COLO668 (cell line): ENCODE measurements at regions not wholly inside any gene's neighbourhood (a gene's known extent, or its start where the extent isn't known, plus 50 kb on each side); places are given as distances from the start of the nearest gene placed in this dataset.

Source experiments
- DNase-seq: peaks from one replicate; lab custom pipeline; 2025; ENCODE audit not compliant: unreplicated experiment; lab: John Stamatoyannopoulos, UW

DNA sequence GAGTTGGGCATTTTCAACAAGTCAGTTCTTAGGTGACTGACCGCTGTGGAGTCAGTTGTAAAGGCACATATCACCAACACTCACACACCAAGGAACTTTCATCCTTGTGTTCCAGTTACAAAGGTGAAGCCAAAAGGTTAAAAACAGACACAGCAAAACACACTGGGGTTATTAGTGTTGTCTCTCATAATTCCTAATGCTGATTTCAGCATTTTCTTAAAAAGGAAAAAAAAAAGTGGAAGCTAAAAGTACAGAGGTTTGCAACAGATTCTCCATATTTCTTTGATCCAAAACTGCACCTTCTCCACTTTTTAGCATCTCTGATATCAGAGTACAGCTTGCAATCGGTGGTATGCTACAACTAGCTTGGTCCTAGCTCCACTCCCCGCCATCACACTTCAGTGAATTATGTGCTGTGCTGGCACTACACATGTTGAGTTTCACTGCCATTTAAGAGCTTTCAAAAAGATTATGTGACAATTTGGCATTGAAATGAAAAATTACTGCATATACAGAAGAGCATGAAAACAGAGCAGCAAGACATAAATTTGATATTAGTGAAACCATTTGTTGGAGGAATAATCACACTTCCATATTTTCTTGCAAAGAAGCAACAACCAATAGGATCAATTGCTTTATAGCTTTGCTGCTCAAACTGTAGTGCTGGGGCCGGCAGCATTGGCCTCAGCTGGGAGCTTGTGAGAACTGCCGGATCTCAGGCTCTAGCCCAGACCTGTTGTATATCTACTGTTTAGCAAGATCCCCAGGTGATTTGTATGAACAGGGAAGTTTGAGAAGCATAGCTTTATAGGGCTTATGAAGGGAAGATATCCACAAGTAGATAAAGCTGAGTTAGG lies 62.3 kb upstream of the DAPL1 start:
- no peak for DNase-seq

DNA sequence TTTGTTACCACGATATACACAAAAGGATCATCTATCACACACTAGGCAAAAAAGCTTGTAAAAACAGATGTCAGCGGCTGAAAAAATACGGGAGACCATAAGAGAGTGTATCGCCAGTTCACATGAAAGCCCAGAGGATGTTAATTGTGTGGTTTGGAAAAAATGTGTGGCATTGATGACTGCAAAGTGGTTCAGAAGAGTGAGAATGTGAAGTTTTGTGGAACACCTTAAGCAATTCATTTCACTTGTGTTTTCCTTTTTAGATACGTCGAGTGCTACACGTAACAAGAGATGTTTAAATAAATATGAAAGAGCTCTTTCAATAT lies 61.7 kb upstream of the DAPL1 start:
- no peak for DNase-seq

DNA sequence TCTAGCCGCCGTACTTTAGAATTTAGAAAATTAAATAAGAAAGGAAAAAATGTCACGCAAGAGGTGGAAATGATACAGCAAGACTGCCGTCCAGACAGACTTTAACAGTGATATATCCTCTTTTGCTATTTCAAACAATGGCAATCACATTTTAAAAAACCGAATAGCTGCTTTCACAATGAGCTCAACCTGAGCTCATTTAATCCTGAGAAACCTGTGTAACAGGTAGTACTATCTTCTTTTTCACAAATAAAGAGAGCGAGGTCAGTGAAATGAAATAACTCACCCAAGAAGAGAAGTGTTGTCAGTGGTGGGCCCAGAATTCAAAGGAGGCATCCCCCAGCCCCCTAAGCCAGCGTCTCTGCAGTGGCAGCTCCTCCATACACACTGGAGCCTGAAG lies 60.7 kb upstream of the DAPL1 start:
- no peak for DNase-seq

DNA sequence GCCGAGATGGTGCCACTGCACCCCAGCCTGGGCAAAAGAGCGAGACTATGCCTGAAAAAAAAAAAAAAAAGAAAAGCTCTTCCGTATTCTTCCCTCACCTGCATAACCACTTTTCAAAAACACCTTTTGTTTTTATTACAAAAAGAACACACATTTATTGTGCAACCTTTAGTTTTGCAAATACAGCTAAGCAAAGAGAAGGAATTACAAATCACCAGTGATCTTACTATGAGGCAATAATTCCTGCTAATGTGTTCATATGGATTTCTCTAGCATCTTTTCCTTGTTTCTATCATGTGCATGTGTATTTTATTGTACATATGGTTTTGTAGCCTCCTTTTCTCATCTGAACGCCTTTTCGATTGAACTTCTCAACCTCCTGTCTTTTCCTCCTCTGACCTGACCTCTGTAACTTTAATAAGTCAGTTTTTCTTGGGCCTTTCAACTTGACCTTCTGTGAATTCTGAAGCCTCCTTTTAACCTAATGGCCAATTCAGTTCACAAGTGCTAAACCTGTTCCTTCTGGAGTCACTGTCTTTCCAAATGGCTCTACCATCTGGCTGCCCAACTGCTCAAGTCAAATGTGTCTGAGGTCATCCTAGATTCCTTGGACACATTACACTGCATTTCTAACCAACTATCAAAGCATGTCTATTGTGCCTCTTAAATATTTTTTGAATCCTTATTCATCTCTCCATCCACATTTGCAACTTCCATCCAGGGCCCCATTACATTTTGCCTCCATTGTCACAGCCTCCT lies 59.1 kb upstream of the DAPL1 start:
- no peak for DNase-seq

DNA sequence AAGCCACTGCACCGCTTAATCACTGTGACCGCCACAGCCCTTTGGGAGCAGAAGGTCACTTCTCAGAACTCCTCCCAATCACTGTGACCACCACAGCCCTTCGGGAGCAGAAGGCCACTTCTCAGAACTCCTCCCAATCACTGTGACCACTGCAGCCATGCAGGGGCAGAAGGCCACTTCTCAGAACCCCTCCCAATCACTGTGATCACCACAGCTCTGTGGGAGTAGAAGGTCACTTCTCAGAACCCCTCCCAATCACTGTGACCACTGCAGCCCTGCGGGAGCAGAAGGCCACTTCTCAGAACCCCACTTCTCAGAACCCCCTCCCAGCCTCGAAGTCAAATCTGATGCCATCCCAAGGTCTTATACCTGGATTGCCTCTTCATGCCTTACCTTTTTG lies 56.8 kb upstream of the DAPL1 start:
- no peak for DNase-seq

DNA sequence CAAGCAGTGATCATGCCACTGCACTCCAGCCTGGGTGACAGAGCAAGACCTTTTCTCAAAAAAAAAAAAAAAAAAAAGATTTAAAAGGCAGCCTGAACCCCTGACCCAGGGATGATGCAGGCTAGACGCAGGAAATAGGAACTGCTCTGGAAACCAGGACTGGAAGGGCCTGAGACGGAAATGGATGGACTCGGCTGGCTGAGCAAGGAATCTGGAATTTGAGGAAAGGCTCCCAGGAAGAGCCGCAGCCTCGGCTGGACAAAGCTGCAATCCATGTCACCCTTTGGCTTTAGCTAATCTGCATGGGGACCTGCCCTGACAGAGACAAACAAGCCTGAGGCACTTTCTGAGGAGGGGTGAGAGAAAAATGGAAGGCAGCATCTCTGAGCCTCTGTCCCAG lies 55.0 kb upstream of the DAPL1 start:
- DNase-seq: no peak

DNA sequence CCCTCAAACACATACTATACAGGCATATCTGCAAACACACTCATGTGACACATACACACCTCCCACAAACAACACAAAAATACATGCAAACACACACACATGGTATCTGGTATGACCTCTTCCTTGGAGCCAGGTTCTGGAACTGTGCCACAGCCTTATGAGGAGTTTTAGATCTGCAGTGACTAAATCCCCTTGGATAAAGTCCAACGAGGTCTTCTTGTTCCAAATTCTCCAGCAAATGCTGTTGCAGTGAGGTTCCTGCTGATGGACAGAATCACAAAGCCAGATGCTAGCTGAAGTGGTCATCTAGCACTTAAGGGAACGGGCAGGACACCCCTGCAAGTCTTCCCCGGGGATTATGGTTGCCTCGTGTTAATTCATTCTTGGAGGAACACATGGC lies 54.5 kb upstream of the DAPL1 start:
- DNase-seq: no peak

DNA sequence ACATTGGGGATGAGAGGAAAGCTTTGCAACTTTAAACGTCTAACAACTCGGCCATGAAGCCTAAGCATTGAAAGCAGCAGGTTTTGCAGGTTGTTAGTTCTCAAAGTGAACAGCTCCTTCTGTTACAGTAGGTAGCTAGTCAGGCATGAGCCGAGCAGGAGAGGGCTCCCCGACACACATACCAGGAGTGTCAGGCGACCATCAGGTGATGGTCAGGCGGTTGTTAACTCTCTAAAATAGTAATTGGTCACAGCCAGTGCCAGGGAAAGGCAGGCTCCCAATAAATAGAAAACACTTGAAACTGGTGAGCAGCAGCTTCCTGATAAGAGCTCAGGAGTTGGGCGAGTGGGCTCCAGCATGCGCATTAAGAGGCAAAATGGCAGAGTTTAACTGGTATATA lies 53.5 kb upstream of the DAPL1 start:
- no peak for DNase-seq

DNA sequence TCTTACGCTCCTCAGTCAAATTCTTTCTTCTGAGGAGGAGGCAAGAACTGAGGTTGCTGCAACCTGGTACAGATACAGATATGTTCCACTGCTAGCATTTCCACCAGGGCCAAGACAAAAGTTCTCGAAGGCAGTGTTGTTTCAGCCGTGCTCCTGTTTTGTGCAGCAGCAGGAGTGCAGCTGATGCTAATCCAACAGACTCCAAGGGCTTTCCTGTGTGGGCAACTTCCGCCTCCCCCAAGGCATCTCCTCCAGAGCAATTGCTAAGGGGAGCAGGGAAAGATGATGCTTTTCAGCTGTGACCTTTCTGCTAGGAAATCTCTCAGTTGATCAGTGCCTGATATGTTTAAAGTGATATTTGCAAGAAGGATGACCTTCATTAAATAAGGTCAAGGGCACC lies 52.6 kb upstream of the DAPL1 start:
- no peak for DNase-seq

DNA sequence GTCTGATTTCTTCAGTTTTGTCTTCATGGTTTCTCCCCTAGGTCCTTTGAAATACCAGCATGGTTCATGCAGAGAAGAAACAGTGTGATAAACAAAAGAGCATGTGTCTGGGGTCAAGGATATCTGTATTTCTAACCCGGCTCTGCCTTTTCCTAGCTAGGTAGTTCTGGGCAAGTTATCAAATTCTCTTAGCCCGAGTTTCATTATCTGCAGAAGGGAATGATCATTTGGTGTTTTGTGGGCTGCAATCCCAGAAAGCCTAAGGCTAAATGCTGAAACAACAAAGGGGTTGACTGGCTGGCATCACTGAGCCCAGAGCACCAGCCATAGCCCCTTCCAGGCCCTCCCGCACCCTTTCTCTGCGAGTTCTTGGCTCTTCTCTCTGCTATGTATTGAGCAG lies 51.7 kb upstream of the DAPL1 start:
- no peak for DNase-seq

DNA sequence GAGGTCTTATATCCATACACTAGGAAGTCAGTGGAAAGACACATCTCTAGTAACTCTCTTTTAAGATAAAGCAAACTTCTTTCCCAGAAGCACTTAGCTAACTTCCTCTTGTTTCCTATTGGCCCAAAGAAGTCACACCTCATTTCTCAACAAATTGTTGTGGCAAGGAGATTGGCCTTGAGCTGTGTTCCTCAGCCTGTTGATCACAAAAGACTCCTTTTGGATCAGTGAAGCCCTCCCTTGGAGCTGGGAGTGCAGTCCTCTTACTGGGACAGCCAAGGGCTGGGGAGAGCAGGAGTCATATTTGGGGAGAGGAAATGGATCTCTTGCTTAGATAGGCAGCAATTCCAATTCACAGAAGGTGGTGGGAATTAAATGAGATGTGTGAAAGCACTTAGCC lies 51.2 kb upstream of the DAPL1 start:
- no peak for DNase-seq

DNA sequence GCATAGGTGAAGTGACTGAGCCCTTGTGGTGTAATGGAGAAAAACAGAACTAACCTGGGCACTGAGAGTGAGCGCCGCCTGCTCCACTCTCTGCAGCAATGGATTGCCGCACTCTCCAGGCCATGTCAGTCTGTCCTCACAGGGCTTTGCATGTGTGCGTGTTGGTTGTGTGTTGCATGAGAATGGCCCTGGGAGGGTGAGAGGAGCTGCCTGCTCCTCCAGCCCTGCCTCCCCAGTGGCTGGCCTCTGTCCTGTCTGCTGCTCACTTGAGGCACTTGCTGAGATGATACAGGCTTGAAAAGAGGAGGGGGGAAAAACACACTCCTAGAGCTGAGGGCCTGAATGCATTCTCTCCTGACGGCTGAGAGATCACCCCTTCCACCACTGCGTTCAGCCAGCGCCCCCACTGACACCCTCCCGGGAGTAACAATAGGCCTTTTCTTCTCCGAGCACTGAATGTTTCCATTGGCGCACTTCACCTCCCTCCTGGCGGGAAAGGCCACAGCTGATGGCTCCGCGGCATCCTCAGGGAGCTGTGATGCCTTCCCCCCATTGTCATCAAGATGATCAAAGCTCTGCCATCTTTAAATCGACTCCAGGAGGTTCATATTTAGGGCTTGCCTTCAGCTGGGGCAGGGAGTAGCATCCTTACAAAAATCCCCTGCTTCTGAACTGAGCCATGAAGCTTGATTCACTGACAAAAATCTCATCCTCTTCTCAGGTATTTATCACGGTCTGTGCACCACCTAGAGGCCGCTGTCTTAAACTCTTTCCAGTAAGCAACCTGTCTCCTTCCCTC lies 49.9 kb upstream of the DAPL1 start:
- peak; percentile 58 for DNase-seq
